ENCODE measurements at regions not wholly inside any gene's neighbourhood (a gene's known extent, or its start where the extent isn't known, plus 50 kb on each side); places are given as distances from the start of the nearest gene placed in this dataset.

GRCh38 chr7:81211934-81212320, 293.1 kb upstream of the SEMA3C start:
- H3K4me3 ChIP-seq (ENCODE audit: low read depth, low read length) = no peak overlapping the region
- DNase-seq = no peak
- H3K9me3 ChIP-seq = no peaks in the 10 kb centered on the region
- TF ChIP-seq CTCF (IDR thresholded peaks at IDR 0.05; ENCODE audit: low read depth, low read length) = no peak
- no peaks in the 10 kb centered on the region for H3K36me3 ChIP-seq
- H3K4me1 ChIP-seq = no peaks in the 10 kb centered on the region
- H3K27me3 ChIP-seq = no peaks in the 10 kb centered on the region

GRCh38 chr7:81211204-81211933, 292.5 kb upstream of the SEMA3C start:
- Histone ChIP-seq H3K27me3 (no peaks in the 10 kb centered on the region), H3K9me3 (no peaks in the 10 kb centered on the region), H3K36me3 (no peaks in the 10 kb centered on the region), H3K4me1 (no peaks in the 10 kb centered on the region; the same call in 1 of the 2 replicates), H3K4me3 (ENCODE audit: low read depth, low read length) (no peak overlapping the region)
- no peak for DNase-seq
- TF ChIP-seq CTCF (IDR thresholded peaks at IDR 0.05; ENCODE audit: low read depth, low read length) = no peak

GRCh38 chr7:81210137-81211064, 291.6 kb upstream of the SEMA3C start:
- DNase-seq = no peak
- H3K4me3 ChIP-seq (ENCODE audit: low read depth, low read length) = no peak overlapping the region
- H3K27me3 ChIP-seq = no peaks in the 10 kb centered on the region
- H3K36me3 ChIP-seq = no peaks in the 10 kb centered on the region
- no peaks in the 10 kb centered on the region; the same call in 1 of the 2 replicates for H3K4me1 ChIP-seq
- H3K9me3 ChIP-seq = no peaks in the 10 kb centered on the region
- TF ChIP-seq CTCF (IDR thresholded peaks at IDR 0.05; ENCODE audit: low read depth, low read length) = no peak

- DNase-seq = no peak
- TF ChIP-seq CTCF (IDR thresholded peaks at IDR 0.05; ENCODE audit: low read depth, low read length) = no peak
- no peaks in the 10 kb centered on the region for H3K27me3 ChIP-seq
- H3K4me3 ChIP-seq (ENCODE audit: low read depth, low read length) = no peak overlapping the region
- H3K36me3 ChIP-seq = no peaks in the 10 kb centered on the region
- H3K4me1 ChIP-seq = no peaks in the 10 kb centered on the region; the same call in 1 of the 2 replicates
- no peaks in the 10 kb centered on the region for H3K9me3 ChIP-seq
These were observed 290.2 kb upstream of the SEMA3C start for GRCh38 chr7:81209059-81209458.

- DNase-seq = no peak
- Histone ChIP-seq H3K9me3 (no peaks in the 10 kb centered on the region), H3K4me3 (ENCODE audit: low read depth, low read length) (no peak overlapping the region), H3K36me3 (no peaks in the 10 kb centered on the region), H3K4me1 (no peaks in the 10 kb centered on the region; the same call in 1 of the 2 replicates), H3K27me3 (no peaks in the 10 kb centered on the region)
- no peak for TF ChIP-seq CTCF (IDR thresholded peaks at IDR 0.05; ENCODE audit: low read depth, low read length)
These were observed 288.9 kb upstream of the SEMA3C start for GRCh38 chr7:81207801-81208200.

All from BE2C (cell line).